ENCODE measurements at regions not wholly inside any gene's neighbourhood (a gene's known extent, or its start where the extent isn't known, plus 50 kb on each side); places are given as distances from the start of the nearest gene placed in this dataset.

DNA sequence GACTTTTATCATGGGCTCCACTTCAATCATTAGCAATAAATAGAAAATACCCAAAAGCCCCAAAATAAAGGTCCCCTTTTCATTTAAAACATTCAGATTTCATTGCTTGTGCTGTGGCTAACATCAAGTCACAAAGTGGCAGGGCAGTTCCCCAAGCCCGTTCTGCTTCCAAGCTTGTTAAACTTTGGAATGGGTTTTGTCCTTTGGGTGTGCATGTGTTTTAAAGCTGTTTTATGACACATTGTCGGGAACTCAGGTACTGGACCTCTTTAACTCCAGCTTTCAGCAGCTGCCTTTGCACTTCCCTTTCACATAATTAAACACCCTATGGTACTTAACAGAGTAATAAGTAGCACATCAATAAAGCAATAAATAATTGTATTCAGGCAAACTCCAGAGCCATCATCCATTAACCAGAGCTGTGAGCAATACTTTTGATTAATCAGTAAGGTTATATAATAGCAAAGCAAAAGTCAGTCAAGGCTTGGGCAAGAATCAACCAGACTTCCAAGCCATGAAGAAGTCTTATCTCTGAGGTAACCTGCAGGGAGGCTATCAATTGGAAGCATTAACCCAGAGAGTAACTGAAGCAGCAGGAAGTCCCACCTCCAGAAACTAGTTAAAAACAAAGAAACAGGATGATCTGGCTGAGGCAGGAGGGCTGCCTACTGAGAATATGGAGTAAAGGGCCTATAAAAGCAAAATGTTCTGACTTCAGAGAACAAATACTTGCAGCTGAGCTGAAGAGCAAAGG is 56.1 kb upstream of the ARID5B start:
- Histone ChIP-seq H3K27ac (ENCODE audit: low read depth, low read length) (no peak overlapping the region), H3K9me3 (ENCODE audit: insufficient read depth, low read length) (no peaks in the 10 kb centered on the region), H3K79me2 (ENCODE audit: insufficient read depth, low read length) (no peaks in the 10 kb centered on the region), H3K9ac (ENCODE audit: low read length) (no peak overlapping the region), H3K36me3 (ENCODE audit: low read length) (no peaks in the 10 kb centered on the region), H3F3A (ENCODE audit: insufficient read depth) (no peaks in the 10 kb centered on the region), H3K27me3 (ENCODE audit: low read length) (no peaks in the 10 kb centered on the region), H2AFZ (ENCODE audit: low read depth, low read length, severe bottlenecking) (no peak overlapping the region), H4K20me1 (ENCODE audit: low read depth, low read length) (no peaks in the 10 kb centered on the region), H3K4me3 (ENCODE audit: insufficient read depth, low read length, poor library complexity, severe bottlenecking) (no peak overlapping the region), H3K4me2 (ENCODE audit: low read depth, low read length, poor library complexity, severe bottlenecking) (no peak overlapping the region), H3K9me2 (replicated peaks; ENCODE audit: insufficient read depth, low read length) (no peaks in the 10 kb centered on the region)
- TF ChIP-seq CTCF (IDR thresholded peaks at IDR 0.05; ENCODE audit: insufficient read depth, low read length, poor library complexity, severe bottlenecking), result no peak
- TF ChIP-seq EZH2phosphoT487 (conservative IDR thresholded peaks at IDR 0.05; ENCODE audit: low read length), result no peak

DNA sequence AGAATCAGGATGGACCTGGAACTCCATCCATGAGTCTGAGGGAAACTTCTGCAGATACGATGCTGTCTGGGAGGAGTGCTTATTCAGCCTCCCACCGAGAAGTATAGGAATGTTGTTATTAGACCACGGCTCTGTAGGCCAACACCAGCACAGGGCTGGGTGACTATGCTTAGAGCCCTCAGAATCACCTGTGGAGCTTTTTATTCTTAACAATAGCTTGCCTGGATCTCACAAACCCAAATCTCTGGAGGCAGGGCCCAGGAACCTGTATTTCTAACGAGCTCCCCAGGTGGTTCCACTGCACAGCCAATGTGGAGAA is 55.6 kb upstream of the ARID5B start:
- no peak overlapping the region for H2AFZ ChIP-seq (ENCODE audit: low read depth, low read length, severe bottlenecking)
- no peak overlapping the region for H3K27ac ChIP-seq (ENCODE audit: low read depth, low read length)

DNA sequence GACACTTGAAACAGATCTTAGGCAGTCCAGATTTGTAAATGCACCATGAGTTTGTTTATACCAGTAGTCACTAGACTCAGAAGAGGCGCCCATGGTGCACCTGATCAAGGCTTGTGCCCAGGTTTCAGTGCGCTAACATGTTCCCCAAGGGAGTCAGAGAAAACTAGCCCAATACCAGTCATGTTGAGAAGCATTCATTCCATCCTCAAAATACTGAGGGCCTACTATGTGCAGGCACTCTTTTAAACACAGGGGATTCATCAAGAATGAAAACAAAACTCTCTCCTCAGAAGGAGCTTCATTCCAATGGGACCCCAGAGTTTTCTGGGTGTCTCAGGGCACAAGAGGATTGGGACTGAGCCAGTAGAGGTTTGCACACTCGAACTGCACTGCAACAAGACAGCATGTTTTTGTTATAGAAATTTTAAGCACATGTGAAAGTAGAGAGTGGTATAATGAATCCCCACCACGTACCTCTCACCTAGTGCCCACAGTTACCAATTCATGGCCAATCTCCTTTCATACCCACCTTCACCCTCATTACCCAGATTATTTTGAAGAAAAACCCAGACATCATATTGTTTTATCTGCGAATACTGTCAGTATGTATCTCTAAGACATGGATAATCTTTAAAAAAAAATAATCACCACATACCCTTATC is 55.0 kb upstream of the ARID5B start:
- TF ChIP-seq EZH2phosphoT487 (conservative IDR thresholded peaks at IDR 0.05; ENCODE audit: low read length) (no peak), CTCF (IDR thresholded peaks at IDR 0.05; ENCODE audit: insufficient read depth, low read length, poor library complexity, severe bottlenecking) (no peak)

More for the DNA sequence above, 55.6 kb upstream of the ARID5B start:
- no peaks in the 10 kb centered on the region for H3K79me2 ChIP-seq (ENCODE audit: insufficient read depth, low read length)
- TF ChIP-seq EZH2phosphoT487 (conservative IDR thresholded peaks at IDR 0.05; ENCODE audit: low read length) (no peak), CTCF (IDR thresholded peaks at IDR 0.05; ENCODE audit: insufficient read depth, low read length, poor library complexity, severe bottlenecking) (no peak)
- H3K4me2 ChIP-seq (ENCODE audit: low read depth, low read length, poor library complexity, severe bottlenecking), result no peak overlapping the region
- no peak overlapping the region for H3K4me3 ChIP-seq (ENCODE audit: insufficient read depth, low read length, poor library complexity, severe bottlenecking)
- H3K36me3 ChIP-seq (ENCODE audit: low read length), result no peaks in the 10 kb centered on the region
- no peaks in the 10 kb centered on the region for H3K9me2 ChIP-seq (replicated peaks; ENCODE audit: insufficient read depth, low read length)
- no peaks in the 10 kb centered on the region for H4K20me1 ChIP-seq (ENCODE audit: low read depth, low read length)
- no peak overlapping the region for H3K9ac ChIP-seq (ENCODE audit: low read length)
- H3K9me3 ChIP-seq (ENCODE audit: insufficient read depth, low read length), result no peaks in the 10 kb centered on the region
- H3F3A ChIP-seq (ENCODE audit: insufficient read depth), result no peaks in the 10 kb centered on the region
- no peaks in the 10 kb centered on the region for H3K27me3 ChIP-seq (ENCODE audit: low read length)

More for the DNA sequence above, 55.0 kb upstream of the ARID5B start:
- H3K27me3 ChIP-seq (ENCODE audit: low read length), result no peaks in the 10 kb centered on the region
- no peaks in the 10 kb centered on the region for H3F3A ChIP-seq (ENCODE audit: insufficient read depth)
- H3K79me2 ChIP-seq (ENCODE audit: insufficient read depth, low read length), result no peaks in the 10 kb centered on the region
- H3K36me3 ChIP-seq (ENCODE audit: low read length), result no peaks in the 10 kb centered on the region
- H3K9ac ChIP-seq (ENCODE audit: low read length), result no peak overlapping the region
- H2AFZ ChIP-seq (ENCODE audit: low read depth, low read length, severe bottlenecking), result no peak overlapping the region
- H3K9me3 ChIP-seq (ENCODE audit: insufficient read depth, low read length), result no peaks in the 10 kb centered on the region
- H3K27ac ChIP-seq (ENCODE audit: low read depth, low read length), result no peak overlapping the region
- no peak overlapping the region for H3K4me2 ChIP-seq (ENCODE audit: low read depth, low read length, poor library complexity, severe bottlenecking)
- no peaks in the 10 kb centered on the region for H3K9me2 ChIP-seq (replicated peaks; ENCODE audit: insufficient read depth, low read length)
- no peaks in the 10 kb centered on the region for H4K20me1 ChIP-seq (ENCODE audit: low read depth, low read length)
- no peak overlapping the region for H3K4me3 ChIP-seq (ENCODE audit: insufficient read depth, low read length, poor library complexity, severe bottlenecking)
